Stimulated activated naive CD4-positive, alpha-beta T cell treated with Interleukin-2 at 50 U/mL for 16 hours (primary cell): ENCODE measurements at regions not wholly inside any gene's neighbourhood (a gene's known extent, or its start where the extent isn't known, plus 50 kb on each side); places are given as distances from the start of the nearest gene placed in this dataset.
"Not testable (repeated sequence)": the region's sequence is repeated elsewhere in the genome, so short reads cannot be mapped to it uniquely, and the experiment has no call there.

Source experiments
- DNase-seq: peaks from one replicate; lab custom pipeline; 2025; lab: John Stamatoyannopoulos, UW

- DNase-seq: no peak
Measured at GRCh38 chrX:123085311-123085940, 98.7 kb upstream of the GRIA3 start.

GRCh38 chrX:123086768-123087167 is 97.3 kb upstream of the GRIA3 start:
- DNase-seq: no peak

GRCh38 chrX:123087326-123087725 is 96.8 kb upstream of the GRIA3 start:
- no peak for DNase-seq

DNA sequence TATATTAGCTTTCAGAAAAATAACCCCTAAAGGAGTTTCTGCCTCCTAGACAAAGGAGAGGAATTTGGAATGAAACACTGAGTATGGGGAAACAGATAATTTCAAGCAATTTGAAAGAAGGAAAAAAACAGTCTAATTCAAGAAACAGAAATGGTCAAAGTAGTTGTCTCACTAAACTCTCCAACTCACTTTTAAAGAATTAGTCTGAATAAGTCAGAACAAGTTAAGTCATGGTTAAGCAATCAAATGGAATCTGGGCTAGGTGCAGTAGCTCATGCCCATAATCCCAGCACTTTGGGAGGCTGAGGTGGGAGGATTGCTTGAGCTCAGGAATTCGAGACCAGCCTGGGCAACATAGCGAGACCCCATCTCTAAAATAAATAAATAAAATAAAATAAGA is 95.7 kb upstream of the GRIA3 start:
- no peak for DNase-seq

DNA sequence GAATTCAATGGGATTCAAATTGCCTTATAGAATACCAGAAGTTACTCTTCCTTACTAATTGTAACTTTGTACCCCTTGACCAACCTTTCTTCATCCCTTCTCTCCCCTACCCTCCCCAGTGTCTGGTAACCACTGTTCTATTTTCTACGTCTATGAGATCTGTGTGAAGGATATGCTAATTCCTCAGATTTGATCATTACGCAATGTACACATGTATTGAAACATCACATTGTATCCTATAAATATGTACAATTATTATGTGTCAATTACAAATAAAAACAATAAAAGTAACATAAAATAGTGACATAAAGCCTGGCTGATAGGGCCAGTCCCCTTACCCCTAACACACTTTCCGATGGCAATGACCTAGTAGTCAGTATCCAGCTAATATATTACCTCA is 95.1 kb upstream of the GRIA3 start:
- DNase-seq: no peak

- DNase-seq: no peak
Measured at GRCh38 chrX:123093792-123094191, 90.3 kb upstream of the GRIA3 start.

- DNase-seq: no peak
Measured at GRCh38 chrX:123108513-123109427, 75.3 kb upstream of the GRIA3 start.

GRCh38 chrX:123121241-123121640 is 62.8 kb upstream of the GRIA3 start:
- DNase-seq: no peak

GRCh38 chrX:123129805-123130204 is 54.3 kb upstream of the GRIA3 start:
- not testable (repeated sequence) for DNase-seq
